NCI-H187 treated with DMSO at 0.1 percent for 48 hours (cell line): ENCODE measurements at regions not wholly inside any gene's neighbourhood (a gene's known extent, or its start where the extent isn't known, plus 50 kb on each side); places are given as distances from the start of the nearest gene placed in this dataset.

Experiments used
- DNase-seq: peaks from one replicate; lab custom pipeline; 2025; lab: John Stamatoyannopoulos, UW

- no peak for DNase-seq
Measured at GRCh38 chr4:71240094-71240493, 98.7 kb upstream of the SLC4A4 start.

GRCh38 chr4:71241501-71242288 is 97.1 kb upstream of the SLC4A4 start:
- DNase-seq: no peak

GRCh38 chr4:71243091-71243833 is 95.6 kb upstream of the SLC4A4 start:
- no peak for DNase-seq

GRCh38 chr4:71247706-71248105 is 91.1 kb upstream of the SLC4A4 start:
- DNase-seq: no peak

GRCh38 chr4:71251261-71251660 is 87.6 kb upstream of the SLC4A4 start:
- no peak for DNase-seq

- no peak for DNase-seq
Measured at GRCh38 chr4:71253545-71253944, 85.3 kb upstream of the SLC4A4 start.

GRCh38 chr4:71254451-71255012 is 84.3 kb upstream of the SLC4A4 start:
- no peak for DNase-seq

GRCh38 chr4:71255976-71256375 is 82.8 kb upstream of the SLC4A4 start:
- DNase-seq: no peak

- DNase-seq: no peak
Measured at GRCh38 chr4:71257761-71258160, 81.1 kb upstream of the SLC4A4 start.

GRCh38 chr4:71258323-71258722 is 80.5 kb upstream of the SLC4A4 start:
- no peak for DNase-seq

GRCh38 chr4:71259280-71259679 is 79.5 kb upstream of the SLC4A4 start:
- DNase-seq: no peak

- no peak for DNase-seq
Measured at GRCh38 chr4:71259911-71260331, 78.9 kb upstream of the SLC4A4 start.

- DNase-seq: no peak
Measured at GRCh38 chr4:71260544-71260943, 78.3 kb upstream of the SLC4A4 start.

- DNase-seq: no peak
Measured at GRCh38 chr4:71261001-71261400, 77.8 kb upstream of the SLC4A4 start.

- no peak for DNase-seq
Measured at GRCh38 chr4:71261633-71262121, 77.1 kb upstream of the SLC4A4 start.

GRCh38 chr4:71262161-71262560 is 76.7 kb upstream of the SLC4A4 start:
- no peak for DNase-seq

- DNase-seq: no peak
Measured at GRCh38 chr4:71266090-71266794, 72.6 kb upstream of the SLC4A4 start.

GRCh38 chr4:71267244-71267643 is 71.6 kb upstream of the SLC4A4 start:
- DNase-seq: no peak

- no peak for DNase-seq
Measured at GRCh38 chr4:71268166-71268565, 70.7 kb upstream of the SLC4A4 start.

GRCh38 chr4:71269233-71269632 is 69.6 kb upstream of the SLC4A4 start:
- DNase-seq: no peak

GRCh38 chr4:71270901-71271300 is 67.9 kb upstream of the SLC4A4 start:
- no peak for DNase-seq

GRCh38 chr4:71272976-71273375 is 65.8 kb upstream of the SLC4A4 start:
- no peak for DNase-seq
